ENCODE measurements at regions not wholly inside any gene's neighbourhood (a gene's known extent, or its start where the extent isn't known, plus 50 kb on each side); places are given as distances from the start of the nearest gene placed in this dataset.
"Not testable (repeated sequence)": the region's sequence is repeated elsewhere in the genome, so short reads cannot be mapped to it uniquely, and the experiment has no call there.

- Histone ChIP-seq H2AFZ (ENCODE audit: low read depth) (no peak overlapping the region), H3K4me3 (IDR thresholded peaks at IDR 0.05; ENCODE audit: insufficient read depth, low read depth, low read length) (no peak overlapping the region), H3K4me1 (ENCODE audit: low read depth, poor library complexity, severe bottlenecking) (no peaks in the 10 kb centered on the region), H3K9ac (no peak overlapping the region), H3K27me3 (ENCODE audit: insufficient read depth, low read depth) (no peaks in the 10 kb centered on the region), H4K20me1 (ENCODE audit: insufficient read depth) (no peaks in the 10 kb centered on the region), H3K36me3 (ENCODE audit: insufficient read depth) (no peaks in the 10 kb centered on the region), H3K27ac (no peak overlapping the region), H3K79me2 (ENCODE audit: insufficient read depth, low read depth) (no peaks in the 10 kb centered on the region), H3K4me2 (no peak overlapping the region)
- TF ChIP-seq, protein P1, sequence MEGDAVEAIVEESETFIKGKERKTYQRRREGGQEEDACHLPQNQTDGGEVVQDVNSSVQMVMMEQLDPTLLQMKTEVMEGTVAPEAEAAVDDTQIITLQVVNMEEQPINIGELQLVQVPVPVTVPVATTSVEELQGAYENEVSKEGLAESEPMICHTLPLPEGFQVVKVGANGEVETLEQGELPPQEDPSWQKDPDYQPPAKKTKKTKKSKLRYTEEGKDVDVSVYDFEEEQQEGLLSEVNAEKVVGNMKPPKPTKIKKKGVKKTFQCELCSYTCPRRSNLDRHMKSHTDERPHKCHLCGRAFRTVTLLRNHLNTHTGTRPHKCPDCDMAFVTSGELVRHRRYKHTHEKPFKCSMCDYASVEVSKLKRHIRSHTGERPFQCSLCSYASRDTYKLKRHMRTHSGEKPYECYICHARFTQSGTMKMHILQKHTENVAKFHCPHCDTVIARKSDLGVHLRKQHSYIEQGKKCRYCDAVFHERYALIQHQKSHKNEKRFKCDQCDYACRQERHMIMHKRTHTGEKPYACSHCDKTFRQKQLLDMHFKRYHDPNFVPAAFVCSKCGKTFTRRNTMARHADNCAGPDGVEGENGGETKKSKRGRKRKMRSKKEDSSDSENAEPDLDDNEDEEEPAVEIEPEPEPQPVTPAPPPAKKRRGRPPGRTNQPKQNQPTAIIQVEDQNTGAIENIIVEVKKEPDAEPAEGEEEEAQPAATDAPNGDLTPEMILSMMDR (conservative IDR thresholded peaks at IDR 0.05; ENCODE audit: low read depth, low read length) = no peak
These were observed 193.5 kb downstream of the DIO2 start for GRCh38 chr14:80017795-80018194.

DNA sequence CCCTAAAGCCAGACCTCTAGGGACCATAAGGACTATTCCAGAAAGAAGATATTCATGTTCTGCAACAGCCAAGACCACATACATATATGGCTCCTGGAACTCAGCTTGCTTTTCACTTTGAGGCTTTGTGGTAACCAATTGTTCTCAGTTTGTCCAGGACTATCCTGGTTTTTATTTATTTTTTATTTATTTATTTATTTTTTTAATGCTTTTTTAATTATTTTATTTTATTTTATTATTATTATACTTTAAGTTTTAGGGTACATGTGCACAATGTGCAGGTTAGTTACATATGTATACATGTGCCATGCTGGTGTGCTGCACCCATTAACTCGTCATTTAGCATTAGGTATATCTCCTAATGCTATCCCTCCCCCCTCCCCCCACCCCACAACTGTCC is 201.1 kb downstream of the DIO2 start:
- not testable (repeated sequence) for H3K27ac ChIP-seq; H4K20me1 ChIP-seq (ENCODE audit: insufficient read depth); H3K27me3 ChIP-seq (ENCODE audit: insufficient read depth, low read depth); H3K4me1 ChIP-seq (ENCODE audit: low read depth, poor library complexity, severe bottlenecking); H3K36me3 ChIP-seq (ENCODE audit: insufficient read depth); H3K79me2 ChIP-seq (ENCODE audit: insufficient read depth, low read depth); H3K9ac ChIP-seq; H2AFZ ChIP-seq (ENCODE audit: low read depth); H3K4me3 ChIP-seq (IDR thresholded peaks at IDR 0.05; ENCODE audit: insufficient read depth, low read depth, low read length); H3K4me2 ChIP-seq

DNA sequence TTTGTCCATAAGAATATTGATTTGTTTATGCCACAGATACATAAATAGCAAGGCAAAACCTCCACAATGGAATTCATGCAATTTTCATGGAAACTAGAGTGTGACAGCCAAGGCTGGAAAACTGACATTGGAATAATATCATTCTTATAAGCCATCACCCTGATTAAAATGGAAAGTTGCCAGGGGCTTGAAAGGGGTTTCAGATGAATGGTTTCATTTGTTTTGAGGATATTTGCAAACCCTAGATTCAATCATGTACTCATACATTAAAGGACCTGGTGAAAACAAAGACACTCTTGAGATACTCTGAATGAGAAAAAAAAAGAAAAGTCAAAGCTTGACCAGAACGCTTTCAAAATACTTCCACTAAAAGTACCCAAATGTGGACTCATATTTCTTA is 205.7 kb downstream of the DIO2 start:
- Histone ChIP-seq H3K4me1 (ENCODE audit: low read depth, poor library complexity, severe bottlenecking) (no peaks in the 10 kb centered on the region), H3K36me3 (ENCODE audit: insufficient read depth) (no peaks in the 10 kb centered on the region), H4K20me1 (ENCODE audit: insufficient read depth) (no peaks in the 10 kb centered on the region), H3K79me2 (ENCODE audit: insufficient read depth, low read depth) (no peaks in the 10 kb centered on the region), H3K4me3 (IDR thresholded peaks at IDR 0.05; ENCODE audit: insufficient read depth, low read depth, low read length) (no peak overlapping the region), H3K27ac (no peak overlapping the region), H3K4me2 (no peak overlapping the region), H2AFZ (ENCODE audit: low read depth) (no peak overlapping the region), H3K9ac (no peak overlapping the region), H3K27me3 (ENCODE audit: insufficient read depth, low read depth) (no peaks in the 10 kb centered on the region)
- TF ChIP-seq, protein P1 (conservative IDR thresholded peaks at IDR 0.05; ENCODE audit: low read depth, low read length) = no peak

- Histone ChIP-seq H3K4me3 (IDR thresholded peaks at IDR 0.05; ENCODE audit: insufficient read depth, low read depth, low read length) (no peak overlapping the region), H2AFZ (ENCODE audit: low read depth) (no peak overlapping the region), H3K27ac (no peak overlapping the region), H3K4me2 (no peak overlapping the region), H3K79me2 (ENCODE audit: insufficient read depth, low read depth) (no peaks in the 10 kb centered on the region), H3K36me3 (ENCODE audit: insufficient read depth) (no peaks in the 10 kb centered on the region), H3K4me1 (ENCODE audit: low read depth, poor library complexity, severe bottlenecking) (no peaks in the 10 kb centered on the region), H4K20me1 (ENCODE audit: insufficient read depth) (no peaks in the 10 kb centered on the region), H3K27me3 (ENCODE audit: insufficient read depth, low read depth) (no peaks in the 10 kb centered on the region), H3K9ac (no peak overlapping the region)
- TF ChIP-seq, protein P1 (conservative IDR thresholded peaks at IDR 0.05; ENCODE audit: low read depth, low read length) = no peak
These were observed 206.4 kb downstream of the DIO2 start for GRCh38 chr14:80004871-80005270.

GRCh38 chr14:80003138-80003537 is 208.2 kb downstream of the DIO2 start:
- Histone ChIP-seq H3K4me3 (IDR thresholded peaks at IDR 0.05; ENCODE audit: insufficient read depth, low read depth, low read length) (no peak overlapping the region), H3K9ac (no peak overlapping the region), H3K27me3 (ENCODE audit: insufficient read depth, low read depth) (no peaks in the 10 kb centered on the region), H3K4me1 (ENCODE audit: low read depth, poor library complexity, severe bottlenecking) (no peaks in the 10 kb centered on the region), H2AFZ (ENCODE audit: low read depth) (no peak overlapping the region), H3K79me2 (ENCODE audit: insufficient read depth, low read depth) (no peaks in the 10 kb centered on the region), H4K20me1 (ENCODE audit: insufficient read depth) (no peaks in the 10 kb centered on the region), H3K36me3 (ENCODE audit: insufficient read depth) (no peaks in the 10 kb centered on the region), H3K27ac (no peak overlapping the region), H3K4me2 (no peak overlapping the region)
- TF ChIP-seq, protein P1 (conservative IDR thresholded peaks at IDR 0.05; ENCODE audit: low read depth, low read length) = no peak

Data from KMS-11 (cell line).